Epithelial cell of prostate (primary cell): ENCODE measurements at regions not wholly inside any gene's neighbourhood (a gene's known extent, or its start where the extent isn't known, plus 50 kb on each side); places are given as distances from the start of the nearest gene placed in this dataset.
"Not testable (repeated sequence)": the region's sequence is repeated elsewhere in the genome, so short reads cannot be mapped to it uniquely, and the experiment has no call there.

ENCODE experiments used
- DNase-seq: peaks from one replicate; pipeline ENCODE4 v3.0.0-alpha.2; 2011; ENCODE audit warnings: low read depth, low spot score
- H3K27ac ChIP-seq: fragments of 450-650 bp; 2 replicates; pipeline ENCODE4 v1.5.1; 2017; ENCODE audit warnings: mild to moderate bottlenecking

GRCh38 chrX:115840729-115841409 is 279.9 kb downstream of the PLS3 start:
- not testable (repeated sequence) for H3K27ac ChIP-seq, DNase-seq

- DNase-seq, H3K27ac ChIP-seq: not testable (repeated sequence)
Measured at GRCh38 chrX:115850986-115851385, 290.0 kb downstream of the PLS3 start.

- not testable (repeated sequence) for H3K27ac ChIP-seq, DNase-seq
Measured at GRCh38 chrX:115853260-115853659, 292.3 kb downstream of the PLS3 start.

GRCh38 chrX:115881170-115881569 is 289.4 kb upstream of the AGTR2 start:
- DNase-seq, H3K27ac ChIP-seq: not testable (repeated sequence)

GRCh38 chrX:115884121-115884520 is 286.4 kb upstream of the AGTR2 start:
- not testable (repeated sequence) for H3K27ac ChIP-seq, DNase-seq

- H3K27ac ChIP-seq, DNase-seq: not testable (repeated sequence)
Measured at GRCh38 chrX:115888041-115888440, 282.5 kb upstream of the AGTR2 start.

GRCh38 chrX:115888519-115888918 is 282.0 kb upstream of the AGTR2 start:
- H3K27ac ChIP-seq, DNase-seq: not testable (repeated sequence)

- DNase-seq = no peak
- no peak overlapping the region for H3K27ac ChIP-seq
Measured at GRCh38 chrX:115889121-115889890, 281.2 kb upstream of the AGTR2 start.

GRCh38 chrX:115892056-115892708 is 278.4 kb upstream of the AGTR2 start:
- H3K27ac ChIP-seq = peak overlapping the region; percentile 56
- DNase-seq = peak; percentile 43

- DNase-seq = no peak
Measured at GRCh38 chrX:115892787-115893671, 277.5 kb upstream of the AGTR2 start.

GRCh38 chrX:115894087-115894486 is 276.5 kb upstream of the AGTR2 start:
- no peak for DNase-seq
- H3K27ac ChIP-seq = no peak overlapping the region

More at GRCh38 chrX:115892787-115893671, 277.5 kb upstream of the AGTR2 start:
- H3K27ac ChIP-seq = peak overlapping the region; percentile 56

GRCh38 chrX:115895678-115896329 is 274.7 kb upstream of the AGTR2 start:
- DNase-seq = no peak
- no peak overlapping the region for H3K27ac ChIP-seq

GRCh38 chrX:115896362-115896761 is 274.2 kb upstream of the AGTR2 start:
- no peak for DNase-seq
- no peak overlapping the region for H3K27ac ChIP-seq

- no peak overlapping the region for H3K27ac ChIP-seq
- DNase-seq = no peak
Measured at GRCh38 chrX:115897956-115898355, 272.6 kb upstream of the AGTR2 start.

- H3K27ac ChIP-seq = no peak overlapping the region
- DNase-seq = no peak
Measured at GRCh38 chrX:115898382-115899001, 272.1 kb upstream of the AGTR2 start.

- H3K27ac ChIP-seq = no peak overlapping the region
- DNase-seq = no peak
Measured at GRCh38 chrX:115900425-115900824, 270.1 kb upstream of the AGTR2 start.

GRCh38 chrX:115901241-115901640 is 269.3 kb upstream of the AGTR2 start:
- no peak for DNase-seq
- no peak overlapping the region for H3K27ac ChIP-seq

GRCh38 chrX:115902995-115903394 is 267.5 kb upstream of the AGTR2 start:
- H3K27ac ChIP-seq = no peak overlapping the region
- no peak for DNase-seq

GRCh38 chrX:115906276-115906675 is 264.3 kb upstream of the AGTR2 start:
- no peak overlapping the region for H3K27ac ChIP-seq
- DNase-seq = no peak
